ENCODE measurements at regions not wholly inside any gene's neighbourhood (a gene's known extent, or its start where the extent isn't known, plus 50 kb on each side); places are given as distances from the start of the nearest gene placed in this dataset.
A peak's percentile ranks its signal among the peaks of the same experiment; 100 is the strongest.

- no peak for DNase-seq (ENCODE audit: low read depth)
Observed at GRCh38 chr11:130638624-130639023, 190.2 kb downstream of the ADAMTS15 start.

- DNase-seq (ENCODE audit: low read depth): no peak
Observed at GRCh38 chr11:130639369-130639768, 190.9 kb downstream of the ADAMTS15 start.

- DNase-seq (ENCODE audit: low read depth): no peak
Observed at GRCh38 chr11:130640526-130640925, 192.1 kb downstream of the ADAMTS15 start.

- DNase-seq (ENCODE audit: low read depth): no peak
Observed at GRCh38 chr11:130641876-130642275, 193.4 kb downstream of the ADAMTS15 start.

- DNase-seq (ENCODE audit: low read depth): no peak
Observed at GRCh38 chr11:130642994-130643393, 194.5 kb downstream of the ADAMTS15 start.

GRCh38 chr11:130644187-130644586, 195.7 kb downstream of the ADAMTS15 start:
- DNase-seq (ENCODE audit: low read depth): no peak

GRCh38 chr11:130645164-130645842, 196.9 kb downstream of the ADAMTS15 start:
- no peak for DNase-seq (ENCODE audit: low read depth)

- no peak for DNase-seq (ENCODE audit: low read depth)
Observed at GRCh38 chr11:130645843-130646197, 197.4 kb downstream of the ADAMTS15 start.

- no peak for DNase-seq (ENCODE audit: low read depth)
Observed at GRCh38 chr11:130646881-130647280, 198.4 kb downstream of the ADAMTS15 start.

- no peak for DNase-seq (ENCODE audit: low read depth)
Observed at GRCh38 chr11:130647371-130647770, 198.9 kb downstream of the ADAMTS15 start.

GRCh38 chr11:130649801-130650200, 201.4 kb downstream of the ADAMTS15 start:
- DNase-seq (ENCODE audit: low read depth): no peak

- no peak for DNase-seq (ENCODE audit: low read depth)
Observed at GRCh38 chr11:130650456-130651030, 202.1 kb downstream of the ADAMTS15 start.

GRCh38 chr11:130651066-130651855, 202.8 kb downstream of the ADAMTS15 start:
- no peak for DNase-seq (ENCODE audit: low read depth)

- no peak for DNase-seq (ENCODE audit: low read depth)
Observed at GRCh38 chr11:130652671-130653335, 204.4 kb downstream of the ADAMTS15 start.

- DNase-seq (ENCODE audit: low read depth): peak; percentile 49
Observed at GRCh38 chr11:130653838-130654636, 205.6 kb downstream of the ADAMTS15 start.

GRCh38 chr11:130655300-130655699, 206.9 kb downstream of the ADAMTS15 start:
- DNase-seq (ENCODE audit: low read depth): no peak

GRCh38 chr11:130666781-130667251, 218.4 kb downstream of the ADAMTS15 start:
- peak; percentile 85 for DNase-seq (ENCODE audit: low read depth)

- DNase-seq (ENCODE audit: low read depth): no peak
Observed at GRCh38 chr11:130668751-130669150, 220.3 kb downstream of the ADAMTS15 start.

- no peak for DNase-seq (ENCODE audit: low read depth)
Observed at GRCh38 chr11:130670200-130670599, 221.8 kb downstream of the ADAMTS15 start.

- peak; percentile 96 for DNase-seq (ENCODE audit: low read depth)
Observed at GRCh38 chr11:130671801-130672700, 223.6 kb downstream of the ADAMTS15 start.

Measured in M059J (cell line).